Natural killer cell (primary cell): ENCODE measurements at regions not wholly inside any gene's neighbourhood (a gene's known extent, or its start where the extent isn't known, plus 50 kb on each side); places are given as distances from the start of the nearest gene placed in this dataset.
"Not testable (repeated sequence)": the region's sequence is repeated elsewhere in the genome, so short reads cannot be mapped to it uniquely, and the experiment has no call there.

ENCODE experiments used
- ATAC-seq, 3 donors: fragments of 150-1000 bp in 2 of 3; fragments of 200-7000 bp in 1 of 3; cut with Tn5 transposase; 1 replicate in 1 of 3; 2 replicates in 2 of 3; pipeline ENCODE4 v1.10.0; 2021; ENCODE audit warnings: mild to moderate bottlenecking in 2 of 3, moderate library complexity in 2 of 3
- DNase-seq, 2 donors: peaks; one replicate each; pipeline versions ENCODE4 v3.0.0 to v3.0.0-alpha.2; 2013 to 2021; ENCODE audit warnings: mixed read lengths in 1 of 2
- H3K27ac ChIP-seq: one replicate; pipeline ENCODE4 v1.5.1; 2013; ENCODE audit warnings: mild to moderate bottlenecking, low read length
- H3K27me3 ChIP-seq: one replicate; pipeline ENCODE4 v1.6.1; 2013; ENCODE audit warnings: low read length; ENCODE audit not compliant: control insufficient read depth, insufficient read depth
- H3K36me3 ChIP-seq: one replicate; pipeline ENCODE4 v1.6.1; 2013; ENCODE audit warnings: low read length; ENCODE audit not compliant: control insufficient read depth, insufficient read depth
- H3K4me1 ChIP-seq: one replicate; pipeline ENCODE4 v1.6.1; 2013; ENCODE audit warnings: low read length; ENCODE audit not compliant: control insufficient read depth, insufficient read depth
- H3K4me3 ChIP-seq: one replicate; pipeline ENCODE4 v1.5.1; 2013; ENCODE audit warnings: low read length
- H3K9me3 ChIP-seq: one replicate; pipeline ENCODE4 v1.6.1; 2013; ENCODE audit warnings: low read length; ENCODE audit not compliant: control insufficient read depth, insufficient read depth
- H3K27ac Mint-ChIP-seq, 2 donors: one replicate each; pipeline ENCODE4 v1.8.0; 2022; ENCODE audit warnings: mild to moderate bottlenecking in 2 of 2, mixed read lengths in 2 of 2, moderate library complexity in 1 of 2
- H3K27me3 Mint-ChIP-seq, 2 donors: one replicate each; pipeline ENCODE4 v1.8.0; 2022; ENCODE audit warnings: low read depth in 2 of 2, mixed read lengths in 2 of 2
- H3K36me3 Mint-ChIP-seq: one replicate; pipeline ENCODE4 v1.8.0; 2022; ENCODE audit warnings: mixed read lengths
- H3K4me1 Mint-ChIP-seq, 2 donors: one replicate each; pipeline ENCODE4 v1.8.0; 2022; ENCODE audit warnings: mixed read lengths in 2 of 2
- H3K4me3 Mint-ChIP-seq: one replicate; pipeline ENCODE4 v1.8.0; 2022; ENCODE audit warnings: mild to moderate bottlenecking, moderate library complexity, mixed read lengths
- H3K9me3 Mint-ChIP-seq, 2 donors: one replicate each; pipeline ENCODE4 v1.8.0; 2022; ENCODE audit warnings: mixed read lengths in 2 of 2
- CTCF ChIP-seq: fragments of 200-600 bp; IDR thresholded peaks from one replicate; pipeline ENCODE4 v1.8.0; 2022; ENCODE audit warnings: antibody characterized with exemption
- WGBS: methylation state at CpG from one replicate; pipeline ENCODE4 v1.1.7; 2013; ENCODE audit warnings: missing lambda C conversion rate; ENCODE audit not compliant: insufficient coverage; 5-methylcytosine and 5-hydroxymethylcytosine counted together
- intact Hi-C: fragments of 100-400 bp; cut with micrococcal nuclease; formaldehyde crosslinking; loops from one replicate; pipeline ENCODE4 v1.14.2; 2022

GRCh38 chr2:175418224-175418835 is 236.8 kb upstream of the ATP5MC3 start:
- 72% methylated on average over 8 of the region's 8 CpGs for WGBS
- H3K9me3 ChIP-seq, result no peaks in the 10 kb centered on the region
- Mint-ChIP-seq H3K4me1 (no peaks in the 10 kb centered on the region), H3K36me3 (no peaks in the 10 kb centered on the region), H3K27ac (no peak overlapping the region), H3K9me3 (no peaks in the 10 kb centered on the region), H3K4me3 (no peak overlapping the region), H3K27me3 (peaks cover 5 to 25% of the 10 kb centered on the region in 2 donors)
- H3K36me3 ChIP-seq, result no peaks in the 10 kb centered on the region
- no peak overlapping the region for H3K4me3 ChIP-seq
- H3K27ac ChIP-seq, result no peak overlapping the region
- H3K4me1 ChIP-seq, result no peaks in the 10 kb centered on the region
- ATAC-seq (no peak), DNase-seq (no peak)
- intact Hi-C loops, result no loop called here
- H3K27me3 ChIP-seq, result no peaks in the 10 kb centered on the region
- no peak for TF ChIP-seq CTCF

- no peaks in the 10 kb centered on the region for H3K4me1 ChIP-seq
- peaks cover 0 to 5% of the 10 kb centered on the region in 2 donors for H3K27me3 Mint-ChIP-seq
- H3K27me3 ChIP-seq, result no peaks in the 10 kb centered on the region
- no peaks in the 10 kb centered on the region for H3K9me3 Mint-ChIP-seq
- peak; percentile 51 for TF ChIP-seq CTCF
- no peaks in the 10 kb centered on the region for H3K4me1 Mint-ChIP-seq
- DNase-seq (peak in 1 of 2 donors; percentile 18), ATAC-seq (peak in 1 of 3 donors; percentile 56)
- H3K36me3 Mint-ChIP-seq, result no peaks in the 10 kb centered on the region
- intact Hi-C loops, result loop anchor here (1.0 kb wide), 1 partner anchor 682 kb away; no protein-coding TSS in a partner anchor
- no peaks in the 10 kb centered on the region for H3K9me3 ChIP-seq
- 61% methylated on average over 3 of the region's 3 CpGs for WGBS
- no peak overlapping the region for H3K4me3 Mint-ChIP-seq
- H3K27ac Mint-ChIP-seq, result no peak overlapping the region
- H3K4me3 ChIP-seq, result no peak overlapping the region
- no peaks in the 10 kb centered on the region for H3K36me3 ChIP-seq
- H3K27ac ChIP-seq, result no peak overlapping the region
Measured at GRCh38 chr2:175414882-175415487, 233.5 kb upstream of the ATP5MC3 start.

DNA sequence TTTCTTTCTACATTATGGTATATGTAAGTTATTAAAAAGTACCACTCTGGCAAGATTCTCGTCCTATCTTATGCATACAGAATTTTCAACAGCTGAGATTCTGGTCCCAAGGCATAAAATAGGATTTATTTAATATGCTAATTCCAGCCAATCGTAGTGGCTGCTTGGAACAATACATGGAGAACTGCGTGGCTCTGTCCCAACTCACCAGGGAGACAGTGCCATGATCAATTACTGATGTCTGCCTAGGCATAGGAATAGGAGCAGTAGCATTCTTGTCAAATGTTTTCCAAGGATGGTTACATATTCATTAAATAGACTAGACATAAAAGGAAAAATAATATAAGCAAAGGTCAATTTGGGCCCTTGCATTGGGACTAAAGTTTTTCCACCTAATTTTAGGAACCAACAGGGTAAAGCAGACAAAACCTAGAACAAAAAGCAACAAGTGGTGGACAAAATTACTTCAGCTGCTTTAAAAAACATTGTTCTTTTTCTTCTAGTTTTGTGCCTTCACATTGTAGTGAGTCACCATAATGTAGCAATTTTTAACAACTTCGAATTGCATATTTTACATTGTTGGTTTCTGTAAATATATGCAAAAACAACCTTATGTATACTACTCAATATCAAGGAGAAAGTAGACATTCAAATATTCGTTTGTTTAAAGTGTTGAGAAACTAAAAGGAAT is 232.8 kb upstream of the ATP5MC3 start:
- H3K27ac Mint-ChIP-seq, result no peak overlapping the region
- Histone ChIP-seq H3K9me3 (no peaks in the 10 kb centered on the region), H3K36me3 (no peaks in the 10 kb centered on the region), H3K27ac (no peak overlapping the region), H3K4me1 (no peaks in the 10 kb centered on the region), H3K4me3 (no peak overlapping the region), H3K27me3 (no peaks in the 10 kb centered on the region)
- TF ChIP-seq CTCF, result no peak
- H3K4me3 Mint-ChIP-seq, result no peak overlapping the region
- intact Hi-C loops, result no loop called here
- peaks cover 0 to 3% of the 10 kb centered on the region in 2 donors for H3K27me3 Mint-ChIP-seq
- H3K9me3 Mint-ChIP-seq, result no peaks in the 10 kb centered on the region
- ATAC-seq (no peak), DNase-seq (no peak)
- 82% methylated on average over 2 of the region's 5 CpGs for WGBS
- no peaks in the 10 kb centered on the region for H3K36me3 Mint-ChIP-seq
- no peaks in the 10 kb centered on the region for H3K4me1 Mint-ChIP-seq

DNA sequence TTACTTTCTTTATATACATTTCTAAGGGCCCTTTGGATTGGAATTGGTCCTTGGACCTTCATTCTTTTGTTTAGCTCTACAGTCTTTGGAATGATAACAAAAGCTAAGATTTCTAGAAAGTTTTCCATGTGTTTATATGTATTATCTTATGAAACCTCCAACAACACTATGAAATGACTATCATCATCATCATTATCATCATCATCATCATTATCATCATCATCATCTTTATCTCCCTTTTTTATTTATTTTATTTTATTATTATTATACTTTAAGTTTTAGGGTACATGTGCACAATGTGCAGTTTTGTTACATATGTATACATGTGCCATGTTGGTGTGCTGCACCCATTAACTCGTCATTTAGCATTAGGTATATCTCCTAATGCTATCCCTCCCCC is 229.4 kb upstream of the ATP5MC3 start:
- H3K27me3 ChIP-seq, H3K27ac ChIP-seq, H3K4me1 Mint-ChIP-seq, H3K4me3 Mint-ChIP-seq, H3K36me3 Mint-ChIP-seq, H3K4me1 ChIP-seq, H3K27ac Mint-ChIP-seq, H3K36me3 ChIP-seq, H3K9me3 Mint-ChIP-seq, ATAC-seq, H3K9me3 ChIP-seq, H3K4me3 ChIP-seq, DNase-seq, intact Hi-C loops: not testable (repeated sequence)
- H3K27me3 Mint-ChIP-seq, result peaks cover 10 to 11% of the 10 kb centered on the region in 2 donors
- WGBS, result no CpG with 5 or more reads among the region's 1 CpG
